CD1c-positive myeloid dendritic cell (primary cell): ENCODE measurements at regions not wholly inside any gene's neighbourhood (a gene's known extent, or its start where the extent isn't known, plus 50 kb on each side); places are given as distances from the start of the nearest gene placed in this dataset.
"Not testable (repeated sequence)": the region's sequence is repeated elsewhere in the genome, so short reads cannot be mapped to it uniquely, and the experiment has no call there.

Experiments used
- DNase-seq: peaks from one replicate; pipeline ENCODE4 v3.0.0-alpha.2; 2016; ENCODE audit errors: extremely low spot score

DNA sequence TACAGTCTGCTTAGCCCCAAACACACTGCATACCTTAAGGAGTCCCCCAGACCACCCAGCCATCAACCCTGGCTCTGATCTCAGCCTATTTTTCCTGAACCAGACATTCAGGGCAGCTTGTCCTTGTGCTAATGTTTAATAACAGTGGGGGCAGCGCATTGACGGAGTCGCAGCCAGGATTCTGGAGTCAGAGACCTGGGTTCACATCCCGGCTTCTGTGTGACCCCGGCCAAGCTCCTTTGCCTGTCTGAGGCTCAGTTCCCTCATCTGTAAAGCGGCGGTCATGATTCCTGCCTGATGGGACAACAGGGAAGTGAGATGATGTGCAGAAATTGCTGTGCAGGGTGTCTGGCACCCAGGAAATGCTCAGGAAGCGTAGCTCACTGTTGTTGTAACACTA is 63.1 kb downstream of the MATN1 start:
- no peak for DNase-seq

DNA sequence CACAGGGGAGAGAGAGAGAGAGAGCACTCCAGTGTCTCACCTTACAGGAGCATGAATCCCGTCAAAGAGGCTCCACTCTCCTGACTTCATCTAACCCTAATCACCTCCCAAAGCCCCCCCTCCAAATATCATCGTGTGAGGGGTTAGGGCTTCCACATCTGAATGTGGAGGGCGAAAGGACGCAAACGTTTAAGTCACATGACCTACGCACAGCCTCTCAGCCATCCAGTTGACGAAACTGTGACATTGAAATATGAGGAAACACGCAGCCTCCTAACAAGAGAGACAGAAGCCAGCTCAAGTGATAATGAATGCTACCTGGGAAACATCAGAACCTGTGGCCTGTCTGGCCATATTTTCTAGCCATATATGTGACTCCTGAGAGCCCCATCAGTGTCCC is 63.7 kb downstream of the MATN1 start:
- no peak for DNase-seq

DNA sequence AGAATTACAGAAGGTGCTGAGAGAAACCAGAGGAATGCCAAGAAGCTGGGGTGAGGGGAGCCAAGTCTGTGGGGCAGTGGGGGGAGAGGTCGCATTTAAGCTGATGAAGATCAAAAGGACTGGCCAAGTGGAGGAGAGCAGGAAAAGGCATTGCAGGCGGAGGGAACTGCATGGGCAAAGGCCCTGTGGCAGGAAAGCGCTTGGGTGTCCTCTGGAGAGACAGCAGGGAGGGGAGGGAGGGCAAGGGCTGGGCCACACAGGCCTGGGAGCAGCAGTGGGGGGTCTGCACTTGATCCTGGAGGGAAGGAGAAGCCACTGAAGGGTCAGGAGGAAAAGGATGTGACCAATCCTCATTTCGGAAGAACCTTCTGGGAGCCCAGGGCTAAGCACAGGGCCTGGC is 65.0 kb downstream of the MATN1 start:
- not testable (repeated sequence) for DNase-seq

DNA sequence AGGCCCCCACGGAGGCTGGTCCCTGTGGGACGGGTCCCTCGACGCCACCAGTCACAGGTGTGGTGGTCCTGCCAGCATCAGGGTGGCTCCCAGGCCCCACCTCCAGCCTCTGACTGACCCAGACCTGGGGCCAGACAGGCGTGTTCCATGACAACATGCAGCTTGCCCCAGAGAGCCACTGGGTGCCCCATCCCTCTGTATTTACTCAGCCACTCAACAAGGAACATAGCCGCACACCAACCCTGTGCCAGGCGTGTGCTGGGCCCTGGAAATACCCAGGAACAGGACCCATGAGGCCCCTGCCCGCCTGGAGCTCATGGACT is 65.4 kb downstream of the MATN1 start:
- DNase-seq = no peak

DNA sequence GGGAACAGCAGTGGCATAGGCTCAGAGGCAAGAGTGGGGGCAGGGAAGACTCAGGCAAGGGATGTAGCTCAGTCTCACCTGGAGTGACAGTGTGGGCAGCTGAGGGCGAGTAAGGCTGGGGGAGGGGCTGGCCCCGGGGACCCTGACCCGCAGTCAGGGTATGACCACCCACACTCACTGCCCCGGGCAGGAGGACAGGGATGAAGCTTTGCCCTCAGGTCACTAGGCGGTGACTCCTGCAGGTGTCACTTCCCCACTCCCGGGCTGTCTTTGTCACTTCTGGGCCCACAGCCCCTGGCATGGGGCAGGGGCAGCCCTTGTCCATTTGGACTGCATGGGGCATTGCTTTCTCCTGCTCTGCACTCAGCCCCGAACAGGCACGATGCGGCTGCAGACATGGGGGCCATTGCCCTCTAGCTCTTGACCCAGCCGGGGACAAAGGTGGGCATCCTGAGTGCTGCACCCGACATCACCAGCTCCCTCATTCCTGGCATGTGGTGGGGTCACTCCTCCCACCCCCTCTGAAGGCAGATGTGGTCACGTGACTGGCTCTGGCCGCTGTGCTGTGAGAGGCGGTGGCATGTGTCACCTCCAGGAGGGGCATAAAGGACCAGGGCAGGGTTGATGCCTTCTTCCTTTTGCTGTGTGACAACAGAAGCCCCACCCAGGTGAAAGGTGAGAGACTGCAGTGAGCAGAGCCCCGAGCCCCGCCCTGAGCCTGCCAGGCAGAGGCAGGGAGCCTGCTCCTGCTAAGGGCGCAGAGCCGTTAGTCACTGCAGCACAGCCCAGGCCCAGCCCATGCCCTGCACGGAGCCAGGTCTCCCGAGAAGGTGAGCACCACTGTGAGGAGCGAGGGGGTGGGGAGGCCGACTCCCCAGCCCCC is 66.0 kb downstream of the MATN1 start:
- DNase-seq = no peak

DNA sequence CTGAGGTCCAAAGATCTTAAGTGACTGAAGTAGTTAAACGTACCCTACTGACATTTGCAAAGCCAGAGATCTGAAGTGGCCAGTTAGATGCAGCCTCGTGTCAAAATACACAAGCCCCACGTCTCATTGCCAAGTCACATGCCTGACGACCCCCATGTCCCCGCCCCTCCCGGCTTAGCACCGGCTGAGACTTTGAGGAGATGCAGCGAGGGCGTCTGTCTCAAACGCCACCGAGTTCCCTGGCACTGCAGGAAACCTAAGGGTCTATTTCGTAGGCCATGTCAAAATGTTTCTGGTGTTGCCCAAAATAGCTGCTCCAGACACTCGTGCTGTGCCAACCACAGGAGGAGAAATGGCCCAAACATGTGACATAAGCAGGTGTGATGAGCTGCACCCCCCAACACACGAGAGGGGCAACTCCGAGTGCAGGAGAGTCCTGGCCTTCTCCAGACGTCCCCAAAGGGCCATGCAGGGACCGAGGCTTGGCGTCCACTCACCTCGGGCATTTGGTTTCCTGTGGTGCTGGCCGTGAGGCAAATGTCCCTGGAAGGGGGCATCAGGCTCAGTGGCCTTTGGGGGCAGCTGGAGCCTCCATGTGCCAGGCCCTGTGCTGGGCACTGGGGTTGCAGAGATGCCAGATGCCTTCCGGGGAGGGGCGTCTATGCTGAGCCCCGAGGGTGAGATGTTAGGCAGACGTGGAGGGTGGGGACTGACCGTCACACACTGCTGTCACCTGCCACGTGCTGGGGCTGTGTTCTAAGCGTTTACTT is 67.0 kb downstream of the MATN1 start:
- DNase-seq = no peak

DNA sequence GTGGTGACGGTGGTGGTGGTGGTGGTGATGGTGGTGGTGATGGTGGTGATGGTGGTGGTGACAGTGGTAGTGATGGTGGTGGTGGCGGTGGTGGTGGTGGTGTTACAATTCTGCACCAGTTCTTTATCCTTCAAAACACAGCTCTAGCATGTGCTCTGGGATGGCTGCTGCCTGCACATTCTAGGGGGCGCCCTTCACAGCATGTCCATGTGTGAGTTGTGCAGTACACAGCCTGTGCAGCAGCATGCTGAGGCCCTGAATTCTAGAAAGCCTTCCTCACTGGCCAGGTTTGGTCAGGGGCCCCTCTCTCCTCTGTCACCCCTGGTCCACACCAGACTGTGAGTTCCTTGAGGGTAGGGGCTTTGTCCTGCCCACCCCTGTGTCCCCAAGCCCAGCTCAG is 67.7 kb downstream of the MATN1 start:
- DNase-seq = no peak

DNA sequence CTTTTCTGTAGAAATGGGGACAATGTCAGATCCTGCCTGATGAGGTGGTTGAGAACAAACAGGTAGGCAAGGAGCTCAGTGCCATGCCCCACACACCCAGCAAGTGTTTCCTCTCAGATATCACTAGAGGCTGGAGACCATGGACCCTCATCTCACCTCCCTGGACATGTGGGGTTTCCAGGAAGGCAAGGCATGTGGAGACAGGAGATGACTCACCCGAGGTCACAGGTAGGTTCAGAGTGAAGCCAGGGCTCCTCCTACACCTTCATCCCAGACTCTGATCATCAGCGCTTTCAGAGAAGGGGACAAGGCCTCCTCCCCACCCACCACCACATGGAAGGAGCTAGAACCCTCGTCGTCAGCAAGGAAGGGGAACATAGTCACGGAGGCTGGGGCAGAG is 69.2 kb downstream of the MATN1 start:
- DNase-seq = no peak

DNA sequence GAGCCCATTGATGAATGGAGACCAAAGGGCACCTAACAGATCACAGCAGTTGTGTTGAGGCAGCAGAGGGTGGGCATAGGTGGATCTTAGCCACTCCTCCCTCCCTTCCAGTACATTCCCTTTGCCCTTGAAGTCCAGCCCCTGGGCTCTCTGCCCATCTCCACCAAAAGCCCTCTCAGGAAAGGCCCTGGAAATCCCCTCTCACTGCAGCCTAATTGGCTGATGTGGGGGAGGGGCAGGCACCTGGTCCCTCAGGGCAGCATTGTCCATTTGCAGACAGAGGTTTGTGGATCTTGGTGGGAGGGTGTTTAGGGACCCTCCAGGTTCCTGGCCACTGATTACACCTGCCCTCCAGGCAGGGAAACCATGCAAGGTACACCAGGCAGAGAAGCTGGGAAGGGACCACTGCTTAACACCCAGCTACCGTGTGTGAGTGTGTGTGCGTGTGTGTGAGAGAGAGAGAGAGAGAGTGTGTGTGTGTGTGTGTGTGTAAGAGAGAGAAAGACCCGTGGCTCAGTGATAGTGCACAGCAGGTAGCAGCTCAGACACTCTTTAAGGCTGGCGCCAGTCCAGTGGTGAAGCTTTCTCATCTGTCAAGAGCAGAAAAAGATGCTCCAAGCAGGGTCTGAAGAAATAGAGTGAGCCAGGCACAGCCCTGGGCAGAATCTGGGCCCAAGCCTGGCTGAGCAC is 71.1 kb downstream of the MATN1 start:
- DNase-seq = no peak

DNA sequence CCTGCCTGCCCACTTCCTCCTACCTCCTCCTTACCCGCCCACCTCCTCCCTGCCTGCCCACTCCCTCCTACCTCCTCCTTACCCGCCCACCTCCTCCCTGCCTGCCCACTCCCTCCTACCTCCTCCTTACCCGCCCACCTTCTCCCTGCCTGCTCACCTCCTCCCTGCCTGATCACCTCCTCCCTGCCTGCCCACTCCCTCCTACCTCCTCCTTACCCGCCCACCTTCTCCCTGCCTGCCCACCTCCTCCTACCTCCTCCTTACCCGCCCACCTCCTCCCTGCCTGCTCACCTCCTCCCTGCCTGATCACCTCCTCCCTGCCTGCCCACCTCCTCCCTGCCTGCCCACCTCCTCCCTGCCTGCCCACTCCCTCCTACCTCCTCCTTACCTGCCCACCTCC is 72.0 kb downstream of the MATN1 start:
- not testable (repeated sequence) for DNase-seq

DNA sequence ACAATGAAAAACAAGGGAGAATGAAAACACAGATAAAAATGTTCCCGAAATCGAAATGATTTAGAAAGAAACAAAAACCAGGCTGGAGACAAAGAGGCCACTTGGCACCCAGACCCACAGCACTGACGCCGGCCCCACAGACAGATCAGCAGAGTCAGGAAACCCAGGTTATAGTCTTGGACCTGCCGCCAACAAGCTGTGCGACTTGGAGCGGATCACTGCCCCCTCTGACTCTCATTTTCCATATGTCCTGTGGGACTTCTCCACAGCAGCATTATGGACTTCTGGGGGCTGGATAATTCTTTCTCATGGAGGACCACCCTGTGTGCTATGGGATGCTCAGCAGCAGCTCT is 72.4 kb downstream of the MATN1 start:
- no peak for DNase-seq

DNA sequence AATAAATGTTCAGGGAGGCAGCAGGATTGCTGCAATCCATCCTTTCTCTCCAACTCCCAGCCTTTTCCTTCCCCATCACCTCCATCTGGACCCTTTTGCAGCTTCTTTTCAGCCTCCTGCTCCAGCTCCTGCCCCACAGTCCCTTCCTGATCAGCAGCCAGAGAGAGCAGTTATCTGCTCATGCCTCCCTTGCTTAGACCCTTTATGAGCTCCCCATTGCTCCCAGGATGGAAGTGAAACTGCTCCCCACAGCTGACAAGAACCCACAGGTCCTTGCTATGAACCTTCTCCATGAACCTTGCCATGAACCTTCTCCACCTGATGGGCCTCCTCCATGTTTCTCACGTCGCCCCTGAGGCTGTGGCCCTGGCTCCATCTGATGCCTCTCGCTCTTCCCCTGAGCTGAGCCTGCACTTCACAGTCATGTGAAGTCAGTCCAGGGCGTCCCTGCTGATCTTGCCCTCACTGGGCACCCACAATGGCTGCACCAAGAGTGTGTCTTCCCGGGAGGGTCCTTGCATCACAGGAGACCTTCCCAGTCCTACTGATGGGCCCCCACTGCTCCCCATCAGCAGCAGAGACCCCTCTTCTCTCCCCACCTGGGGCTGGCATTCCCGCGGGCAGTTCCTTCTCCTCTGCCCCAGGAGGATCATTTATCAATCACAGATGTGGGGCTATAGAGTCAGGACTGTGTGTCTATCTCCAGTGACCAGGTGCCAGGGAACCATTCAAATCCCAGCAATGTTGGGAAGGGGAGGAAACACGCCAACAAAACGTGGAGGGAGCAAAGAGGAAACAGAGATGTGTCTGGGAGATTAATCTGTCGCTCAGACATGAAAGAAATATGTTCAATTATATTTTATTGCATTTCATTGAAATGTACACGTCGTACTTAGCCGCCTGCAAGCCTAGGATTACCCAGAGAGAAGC is 73.1 kb downstream of the MATN1 start:
- no peak for DNase-seq

DNA sequence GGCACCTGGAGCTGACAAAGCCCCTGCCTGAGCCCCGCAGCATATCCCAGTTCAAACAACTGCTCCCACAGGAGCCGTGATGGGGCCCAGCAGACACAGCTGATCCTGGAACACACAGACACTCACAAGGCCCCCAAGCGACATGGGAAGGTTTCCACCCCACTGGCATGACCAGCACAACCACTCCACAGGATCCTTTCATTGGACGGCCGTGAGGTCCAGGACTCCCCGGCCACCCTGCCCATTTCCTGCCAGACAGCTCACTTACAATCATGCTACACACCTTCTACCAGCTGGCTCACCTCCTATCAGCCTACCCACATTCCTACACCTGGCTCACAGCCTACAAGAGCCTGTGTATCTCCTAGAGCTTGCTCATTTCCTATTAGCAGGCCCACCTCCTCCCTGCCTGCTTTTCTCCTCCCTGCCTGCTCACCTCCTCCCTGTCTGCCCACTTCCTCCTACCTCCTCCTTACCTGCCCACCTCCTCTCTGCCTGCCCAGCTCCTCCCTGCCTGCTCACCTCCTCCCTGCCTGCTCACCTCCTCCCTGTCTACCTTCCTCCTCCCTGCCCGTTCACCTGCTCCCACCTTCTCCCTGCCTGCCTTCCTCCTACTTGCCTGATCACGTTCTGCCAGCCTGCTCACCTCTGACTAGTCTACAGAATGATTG is 73.9 kb downstream of the MATN1 start:
- no peak for DNase-seq

DNA sequence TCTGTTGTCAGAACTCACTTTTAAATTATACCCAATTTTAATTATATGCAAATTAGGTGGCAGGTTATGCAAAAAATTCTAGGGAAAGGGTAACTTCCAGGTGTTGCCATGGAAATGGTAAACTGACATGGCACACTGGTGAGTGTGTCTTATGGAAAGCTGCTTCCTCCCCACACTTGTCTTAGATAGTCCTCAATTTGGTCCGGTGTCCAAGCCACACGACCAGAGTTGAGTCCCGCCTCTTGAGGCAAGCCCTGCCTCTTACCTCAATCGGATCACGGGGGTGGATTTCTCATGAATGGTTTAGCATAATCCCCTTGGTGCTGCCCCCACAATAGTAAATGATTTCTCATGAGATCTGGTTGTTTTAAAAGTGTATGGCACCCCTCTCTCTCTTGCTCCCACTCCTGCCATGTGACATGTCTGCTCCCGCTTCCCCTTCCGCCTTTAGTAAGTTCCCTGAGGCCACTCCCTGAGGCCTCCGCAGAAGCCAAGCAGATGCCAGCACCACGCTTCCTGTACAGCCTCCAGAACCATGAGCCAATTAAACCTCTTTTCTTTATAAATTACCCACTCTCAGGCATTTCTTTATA is 74.9 kb downstream of the MATN1 start:
- peak; percentile 37 for DNase-seq

DNA sequence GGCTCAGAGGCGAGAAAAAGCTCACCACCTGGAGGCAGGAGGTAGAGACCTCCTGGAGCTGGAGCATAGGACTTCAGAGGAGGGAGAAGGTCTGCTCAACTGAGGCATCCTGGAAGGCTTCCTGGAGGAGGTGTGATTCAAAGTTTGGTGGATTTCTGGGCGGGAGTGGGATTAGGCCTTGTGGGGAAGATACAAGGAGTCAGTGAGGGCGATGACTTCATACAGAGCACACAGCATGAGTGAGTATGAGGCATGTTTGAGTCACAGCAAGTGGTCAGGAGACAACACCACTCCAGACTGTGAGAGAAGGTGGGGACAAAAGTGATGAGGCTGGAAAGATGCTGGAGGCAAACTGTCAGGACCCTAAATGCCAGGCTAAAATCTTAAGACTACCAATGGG is 77.6 kb downstream of the MATN1 start:
- DNase-seq = no peak

DNA sequence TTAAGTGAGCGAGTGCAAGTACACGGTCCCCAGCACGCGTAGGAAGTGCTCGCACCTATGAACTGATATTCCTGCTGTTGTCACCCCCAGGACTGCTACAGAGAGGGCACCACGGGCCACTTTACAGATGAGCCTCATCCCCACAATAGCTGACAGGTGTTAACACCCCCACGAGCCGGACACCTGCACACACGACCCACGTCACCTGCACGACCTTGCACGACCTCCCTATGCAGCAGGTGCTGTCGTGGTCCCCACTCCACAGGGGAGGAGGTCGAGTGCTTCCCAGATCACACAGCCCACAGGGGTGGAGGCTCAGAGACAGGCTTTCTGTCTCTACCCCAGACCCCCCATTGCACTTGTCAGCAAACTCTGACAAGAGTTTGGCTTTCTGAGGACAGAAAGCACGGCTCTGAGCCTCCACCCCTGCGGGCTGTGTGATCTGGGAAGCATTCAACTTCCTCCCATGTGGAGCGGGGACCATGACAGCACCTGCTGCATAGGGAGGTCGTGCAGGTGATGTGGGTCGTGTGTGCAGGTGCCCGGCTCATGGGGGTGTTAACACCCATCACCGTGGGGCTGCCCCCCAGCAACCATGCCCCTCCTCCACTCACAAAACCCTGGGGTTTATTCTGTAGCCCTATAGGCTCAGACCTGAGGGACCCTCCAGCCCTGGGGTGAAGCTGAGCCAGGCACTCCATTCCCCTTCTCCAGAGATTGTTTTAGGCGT is 80.8 kb downstream of the MATN1 start:
- DNase-seq = no peak

DNA sequence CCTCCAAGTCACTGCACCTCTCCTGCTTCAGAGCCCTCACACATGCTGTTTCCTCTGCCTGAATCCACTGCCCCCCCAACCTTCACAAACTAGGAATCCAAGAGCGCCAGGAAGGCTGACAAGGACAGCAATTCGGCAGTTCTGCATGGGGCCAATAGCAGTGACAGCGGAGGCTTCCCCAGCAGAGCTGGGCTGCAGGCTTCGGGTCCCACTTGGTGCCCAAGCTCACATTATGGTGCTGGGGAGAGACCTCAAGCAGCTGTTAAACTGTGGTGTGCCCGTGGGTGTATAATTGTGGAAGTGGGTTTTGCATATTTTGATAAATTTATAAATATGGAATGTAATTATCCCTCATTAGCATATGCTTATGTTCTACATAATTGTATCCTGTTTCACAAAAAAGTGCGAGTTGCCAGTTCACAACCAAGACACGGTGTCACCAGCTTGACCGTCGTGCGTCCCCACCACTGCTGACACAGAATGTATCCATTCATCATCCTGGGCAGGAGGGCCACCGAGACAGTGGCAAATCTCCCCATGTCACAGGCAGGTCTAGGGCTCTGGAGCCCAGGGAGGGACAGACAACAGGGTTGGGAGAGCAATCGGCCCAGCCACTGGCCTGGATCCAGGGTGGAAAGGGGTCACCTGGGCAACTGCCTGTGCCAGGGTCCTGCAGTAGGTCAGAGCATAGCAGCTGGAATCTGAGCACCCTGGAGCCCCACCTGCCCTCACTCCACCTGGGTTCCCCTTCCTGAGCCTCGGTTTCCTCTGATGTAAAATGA is 81.6 kb downstream of the MATN1 start:
- DNase-seq = no peak

DNA sequence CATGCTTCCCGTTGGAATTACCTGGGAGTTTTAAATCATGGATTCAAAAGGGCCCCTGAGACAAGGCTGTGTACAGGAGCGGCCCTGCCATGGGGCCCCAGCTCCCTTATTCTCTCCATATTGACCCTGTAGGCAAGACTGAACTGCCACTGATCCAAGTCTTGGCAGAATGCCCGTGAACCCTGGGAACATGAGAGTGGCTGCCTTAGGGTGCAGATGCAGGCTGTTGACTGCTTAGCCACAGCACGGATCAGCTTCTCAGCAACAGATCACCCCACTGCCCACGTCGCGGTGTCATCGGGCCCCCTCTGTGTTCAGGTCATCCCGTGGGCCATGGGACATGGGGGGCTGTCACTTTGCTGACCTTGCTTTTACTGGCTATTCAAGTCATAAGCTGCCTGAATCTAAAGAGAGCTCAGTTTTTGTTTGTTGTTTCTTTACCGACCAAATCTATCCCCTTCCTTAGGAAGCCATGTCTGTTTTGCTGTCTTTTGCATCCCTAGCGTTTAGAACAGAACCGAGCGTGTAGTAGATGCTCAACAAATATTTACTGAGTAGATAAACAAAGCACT is 83.4 kb downstream of the MATN1 start:
- no peak for DNase-seq

DNA sequence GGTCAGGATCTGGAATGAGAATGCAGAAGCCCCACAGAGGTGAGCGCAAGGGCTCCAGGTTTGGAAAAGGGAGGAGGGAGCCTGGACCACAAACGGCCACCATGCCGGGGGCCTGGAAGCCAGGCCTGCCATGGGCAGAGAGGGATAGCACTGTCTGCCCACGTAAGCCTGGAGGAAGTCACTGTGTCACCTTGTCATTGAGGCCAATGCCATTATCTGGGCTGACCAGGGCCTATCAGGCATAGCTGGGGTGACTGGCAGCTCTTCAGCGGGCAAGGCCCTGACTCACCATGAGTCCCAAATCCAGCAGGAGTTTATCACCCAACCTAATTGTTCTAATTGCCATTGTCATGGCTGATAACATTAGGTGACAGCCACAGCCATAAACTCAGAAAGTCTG is 84.6 kb downstream of the MATN1 start:
- no peak for DNase-seq
